GM19240 (cell line): ENCODE measurements at regions not wholly inside any gene's neighbourhood (a gene's known extent, or its start where the extent isn't known, plus 50 kb on each side); places are given as distances from the start of the nearest gene placed in this dataset.
"Not testable (repeated sequence)": the region's sequence is repeated elsewhere in the genome, so short reads cannot be mapped to it uniquely, and the experiment has no call there.

Source experiments
- DNase-seq: peaks from one replicate; pipeline ENCODE4 v3.0.0; 2011; ENCODE audit warnings: low spot score; ENCODE audit not compliant: insufficient read length

DNA sequence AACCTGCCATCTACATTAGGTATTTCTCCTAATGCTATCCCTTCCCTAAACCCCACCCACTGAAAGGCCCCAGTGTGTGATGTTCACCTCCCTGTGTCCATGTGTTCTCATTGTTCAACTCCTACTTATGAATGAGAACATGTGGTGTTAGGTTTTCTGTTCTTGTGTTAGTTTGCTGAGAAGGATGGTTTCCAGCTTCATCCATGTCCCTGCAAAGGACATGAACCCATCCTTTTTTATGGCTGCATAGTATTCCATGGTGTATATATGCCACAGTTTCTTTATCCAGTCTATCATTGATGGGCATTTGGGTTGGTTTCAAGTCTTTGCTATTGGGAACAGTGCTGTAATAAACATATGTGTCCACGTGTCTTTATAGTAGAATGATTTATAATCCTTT lies 149.2 kb downstream of the PCDH7 start:
- DNase-seq: not testable (repeated sequence)

DNA sequence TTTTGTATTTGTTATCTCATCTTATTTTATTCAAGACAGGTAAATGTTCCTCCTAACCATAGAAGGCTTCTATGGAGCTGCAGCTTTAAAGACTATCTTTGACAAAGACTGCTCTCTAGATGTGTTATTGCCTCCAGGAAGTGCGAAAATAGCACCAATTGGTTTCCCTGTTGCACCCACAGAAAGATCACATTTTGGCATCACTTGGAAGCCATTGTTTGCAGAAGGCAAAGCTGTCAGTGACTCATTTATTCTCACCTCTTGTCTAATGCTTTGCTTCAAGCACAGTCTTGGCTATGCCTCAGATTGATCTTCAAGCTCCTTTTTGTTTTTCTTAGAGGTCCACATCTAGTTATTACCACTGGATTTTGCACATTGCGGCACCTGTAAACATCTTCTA lies 150.3 kb downstream of the PCDH7 start:
- no peak for DNase-seq

DNA sequence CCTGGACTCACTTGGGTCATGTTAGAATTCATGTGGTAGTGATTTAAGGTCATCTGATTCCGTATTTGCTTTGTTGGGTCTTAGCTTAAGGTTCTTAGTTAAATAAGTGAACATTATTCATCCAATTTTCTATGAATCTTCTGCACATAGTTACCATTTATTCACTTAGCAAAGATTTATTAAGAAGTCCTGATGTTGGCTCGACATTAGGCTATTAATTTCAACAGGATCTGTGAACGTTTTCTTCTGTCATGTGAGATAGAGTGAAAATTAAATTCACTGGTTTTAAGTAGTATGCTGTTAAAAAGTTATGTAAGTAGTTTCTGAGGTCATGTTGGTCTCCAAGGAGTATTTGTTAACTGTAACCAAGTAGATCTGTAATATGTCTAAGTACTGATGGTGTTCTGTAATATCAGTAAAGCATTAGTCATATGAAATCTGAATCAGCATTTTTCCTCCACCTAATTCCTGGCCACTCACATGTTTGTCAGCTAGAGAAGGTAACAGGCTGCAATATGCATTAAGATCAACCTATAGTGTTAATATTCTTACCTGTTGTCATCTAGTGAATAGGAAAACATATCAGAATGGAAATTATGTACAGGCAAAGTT lies 155.6 kb downstream of the PCDH7 start:
- no peak for DNase-seq

DNA sequence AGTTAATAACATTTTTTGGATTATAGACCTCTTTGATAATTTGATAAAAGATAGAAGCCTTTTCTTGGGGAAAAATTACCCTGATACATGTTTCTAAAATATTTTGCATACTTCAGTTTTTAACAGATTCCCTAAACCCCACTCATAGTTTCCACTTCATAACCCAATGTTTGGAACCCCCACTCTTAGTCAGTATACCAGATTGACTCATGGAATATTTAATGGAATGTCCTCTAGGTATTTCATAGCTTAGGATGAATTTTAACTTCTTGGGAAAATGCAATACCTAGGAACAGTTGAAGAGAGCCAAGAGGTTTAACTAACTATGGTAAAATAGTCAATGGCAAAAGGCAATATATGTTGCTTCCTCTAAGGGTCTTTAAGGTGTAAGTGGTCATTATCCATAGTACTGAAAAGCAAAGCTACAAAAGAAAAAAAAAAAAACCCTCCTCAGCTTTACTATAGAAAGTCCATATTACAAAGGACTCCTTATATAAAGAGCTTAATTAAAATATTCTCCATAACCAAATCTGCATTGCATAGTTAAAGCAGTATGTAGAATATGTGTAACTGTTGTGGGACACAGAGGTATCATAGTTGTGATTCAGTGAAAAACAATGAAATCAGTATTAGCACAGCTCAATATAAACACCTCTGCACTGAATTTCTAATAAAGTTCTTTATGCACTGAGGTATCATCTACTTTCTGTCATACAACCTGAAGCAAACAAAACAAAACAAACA lies 159.9 kb downstream of the PCDH7 start:
- no peak for DNase-seq

DNA sequence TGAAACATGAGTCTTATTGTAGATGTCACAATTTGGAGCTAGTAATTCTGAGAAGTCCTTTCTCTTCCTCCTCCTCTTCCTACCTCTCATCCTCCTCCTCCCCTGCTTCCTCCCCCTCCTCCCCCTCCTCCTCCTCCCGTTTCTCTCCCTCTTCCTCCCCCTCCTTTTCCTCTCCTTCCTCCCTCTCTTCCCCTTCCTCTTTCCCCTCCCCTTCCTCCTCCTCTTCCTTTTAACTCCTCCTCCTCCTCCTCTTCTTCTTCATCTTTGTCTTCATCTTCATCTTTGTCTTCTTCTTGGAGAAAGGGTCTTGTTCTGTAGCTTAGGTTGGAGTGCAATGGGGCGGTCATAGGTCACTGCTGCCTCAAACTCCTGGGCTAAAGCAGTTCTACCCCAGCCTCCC lies 161.8 kb downstream of the PCDH7 start:
- no peak for DNase-seq

DNA sequence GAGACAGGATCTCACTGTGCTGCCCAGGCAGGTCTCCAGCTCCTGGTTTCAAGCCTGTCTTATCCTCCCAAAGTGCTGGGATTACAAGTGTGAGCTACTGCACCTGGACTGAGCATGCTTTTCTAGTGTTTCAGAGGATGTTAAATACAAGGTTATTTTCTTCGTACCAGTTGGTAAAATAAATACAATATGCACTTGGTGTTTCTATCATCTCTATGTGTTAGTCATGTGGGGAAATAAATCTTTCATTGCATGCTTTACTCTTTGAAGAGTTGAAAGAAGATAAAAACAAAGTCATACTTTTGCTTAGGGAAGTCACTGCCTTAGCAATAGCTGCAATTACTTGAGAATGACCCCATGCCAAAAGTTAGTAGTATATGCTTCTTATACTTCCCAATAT lies 162.3 kb downstream of the PCDH7 start:
- no peak for DNase-seq

DNA sequence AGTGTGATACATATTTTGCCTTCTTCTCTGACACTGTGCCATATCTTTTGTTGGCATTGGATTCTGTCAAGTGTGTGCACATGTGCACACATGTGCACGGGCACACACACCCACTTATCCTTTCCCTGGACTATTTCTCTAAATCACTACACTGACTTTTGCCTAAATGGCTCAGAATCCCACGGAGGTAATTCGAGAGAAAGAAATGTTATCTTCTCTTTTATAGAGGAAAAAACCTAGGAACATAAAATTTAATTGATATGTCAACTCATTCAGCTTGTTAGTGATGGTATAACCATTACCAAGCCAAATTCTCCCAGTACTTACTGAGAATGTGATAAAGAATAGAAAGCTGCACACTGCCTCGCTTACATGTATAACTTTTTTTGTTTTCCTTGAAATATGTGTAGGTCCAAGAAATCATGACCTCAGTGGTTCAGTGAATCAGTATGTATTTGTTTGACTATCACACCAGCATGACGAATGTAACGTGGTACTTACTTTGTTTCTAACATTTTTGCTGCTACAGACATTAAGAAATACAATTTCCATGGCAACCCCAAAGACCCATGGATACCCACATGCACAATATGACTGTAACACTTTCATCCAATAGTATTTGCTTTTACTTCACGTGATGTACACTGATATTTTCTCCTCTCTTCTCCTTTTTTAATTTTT lies 163.0 kb downstream of the PCDH7 start:
- DNase-seq: no peak

DNA sequence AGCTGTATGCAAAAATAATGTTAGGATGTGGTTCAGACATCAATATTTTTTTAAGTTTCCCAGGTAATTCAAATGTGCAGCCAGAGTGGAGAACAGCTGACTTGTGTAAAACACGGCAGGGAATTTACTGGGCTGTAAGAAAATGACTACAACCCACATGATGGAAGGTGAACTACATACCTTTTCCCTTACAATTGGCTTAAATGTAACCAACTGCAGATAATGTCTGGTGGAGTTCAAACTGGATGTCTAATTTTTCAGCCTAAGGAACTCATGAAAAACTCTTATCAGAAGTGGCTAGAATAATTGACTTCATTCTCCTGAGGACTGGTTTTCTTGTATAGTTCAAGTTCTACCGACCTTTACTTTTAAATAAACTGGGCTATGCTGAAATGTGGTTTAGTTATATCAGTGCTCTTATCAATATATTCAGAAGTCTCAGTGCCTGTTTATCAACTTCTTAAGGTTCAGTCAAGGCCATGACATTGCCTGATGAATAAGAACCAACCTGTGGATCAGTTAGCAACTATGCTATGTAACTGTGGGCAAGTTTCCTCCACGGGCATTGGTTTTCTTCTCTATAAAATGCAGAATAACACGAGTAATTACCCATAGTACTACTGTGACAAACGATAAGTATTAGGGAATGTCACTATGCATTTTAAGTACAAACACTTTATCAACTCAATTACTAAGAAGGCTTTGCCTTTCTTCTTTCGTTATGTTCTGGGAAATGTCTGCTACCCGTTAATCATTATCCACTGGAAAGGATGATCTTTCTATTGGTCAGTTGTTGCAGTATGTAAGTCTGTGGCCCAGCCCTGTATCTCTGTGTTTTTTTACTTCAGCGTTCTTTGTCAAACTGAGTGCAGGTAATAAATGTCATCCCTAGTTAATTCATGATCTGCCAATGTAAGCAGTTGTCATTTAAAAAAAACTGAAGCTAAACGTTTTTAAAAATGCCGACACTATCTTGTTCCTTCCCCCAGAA lies 181.6 kb downstream of the PCDH7 start:
- DNase-seq: no peak

DNA sequence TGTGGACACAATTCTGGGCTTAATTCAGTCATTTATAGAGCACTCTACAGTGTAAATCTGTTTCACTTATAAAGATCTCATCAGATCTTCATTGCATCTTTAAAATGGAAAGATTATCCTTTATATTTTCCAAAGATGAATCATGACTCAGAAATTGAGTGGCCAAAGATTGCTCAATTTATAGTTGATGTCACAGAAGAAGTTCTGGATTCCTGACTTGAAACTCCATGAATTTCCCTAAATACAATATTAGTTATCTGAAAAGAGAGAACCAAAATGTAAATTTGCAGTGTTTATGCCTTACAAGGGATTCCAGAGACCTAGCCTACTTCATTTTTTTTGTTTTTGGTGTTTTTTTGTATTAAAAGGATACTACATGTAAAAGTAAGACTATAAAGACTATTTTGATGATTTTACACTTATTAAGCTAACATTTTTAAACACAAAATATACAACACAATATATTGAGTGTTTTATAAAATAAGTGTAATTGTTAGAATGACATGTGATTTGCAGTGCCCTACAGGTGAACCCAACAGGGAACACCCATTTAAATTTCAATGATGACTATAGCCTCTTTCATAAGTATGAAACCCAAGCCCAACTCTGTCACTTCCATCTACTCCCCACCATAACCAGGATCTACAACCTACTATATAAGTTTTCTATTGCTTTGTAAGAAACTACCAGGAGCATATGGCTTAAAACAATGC lies 183.5 kb downstream of the PCDH7 start:
- no peak for DNase-seq

DNA sequence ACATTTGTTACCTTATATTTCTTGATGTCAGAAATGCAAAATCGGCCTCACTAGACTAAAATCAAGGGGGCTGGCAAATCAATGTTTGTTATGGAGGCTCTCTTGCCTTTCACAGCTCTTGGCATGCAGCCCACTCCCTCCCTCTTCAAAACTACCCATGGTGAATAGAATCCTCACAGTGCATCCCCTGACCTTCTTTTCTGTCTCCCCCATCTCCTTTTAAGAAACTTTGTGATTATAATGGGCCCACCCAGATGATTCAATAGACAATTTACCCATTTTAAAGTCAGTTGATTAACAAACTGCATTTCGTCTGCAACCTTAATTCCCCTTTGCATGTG lies 184.0 kb downstream of the PCDH7 start:
- no peak for DNase-seq

DNA sequence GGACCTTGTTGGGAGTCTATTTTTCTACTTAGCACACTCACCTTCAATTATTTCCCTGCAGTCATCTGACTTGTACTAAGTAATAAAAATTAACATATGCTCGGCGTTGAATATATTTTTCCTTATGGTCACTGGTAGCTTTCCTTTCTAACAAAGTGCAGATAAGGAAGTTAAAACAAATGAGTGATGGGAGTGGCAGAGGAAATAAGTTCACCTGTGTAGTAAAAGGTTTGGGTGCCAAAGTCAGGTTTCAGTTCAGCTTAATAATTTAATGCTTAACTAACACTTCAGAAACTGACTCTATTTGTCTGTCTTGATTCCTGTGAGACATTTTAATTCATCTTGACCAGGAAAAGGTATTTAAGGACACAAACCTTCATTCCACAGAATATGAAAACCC lies 184.4 kb downstream of the PCDH7 start:
- DNase-seq: no peak

DNA sequence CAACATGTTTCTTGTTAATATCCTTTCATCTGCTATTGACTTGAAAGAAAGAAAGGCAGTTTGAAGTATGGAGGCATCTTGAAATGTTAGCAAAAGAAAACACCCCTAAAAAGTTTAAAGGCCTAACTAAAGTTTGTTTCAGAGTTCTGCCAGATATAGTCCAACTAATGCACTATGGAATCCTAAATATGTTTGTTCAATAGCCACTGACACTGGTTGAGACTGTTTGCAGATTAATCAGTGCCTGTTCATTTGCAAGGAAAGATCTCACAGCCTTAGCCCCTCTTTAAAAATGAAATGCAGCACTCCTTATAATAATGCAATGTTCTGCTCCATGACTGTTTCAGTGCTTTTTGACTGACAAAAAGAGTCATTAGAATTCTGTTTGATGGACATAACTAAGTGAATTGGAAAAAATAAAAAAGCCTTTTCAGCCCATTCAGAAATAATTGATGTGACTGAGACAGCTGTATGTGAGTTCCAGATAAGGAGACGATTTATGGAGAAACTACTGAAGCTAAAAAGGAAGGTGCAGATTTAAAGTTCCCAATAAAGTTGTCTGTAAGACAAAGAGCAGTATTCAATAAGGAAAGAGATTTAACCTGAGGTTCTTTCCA lies 192.0 kb downstream of the PCDH7 start:
- no peak for DNase-seq

DNA sequence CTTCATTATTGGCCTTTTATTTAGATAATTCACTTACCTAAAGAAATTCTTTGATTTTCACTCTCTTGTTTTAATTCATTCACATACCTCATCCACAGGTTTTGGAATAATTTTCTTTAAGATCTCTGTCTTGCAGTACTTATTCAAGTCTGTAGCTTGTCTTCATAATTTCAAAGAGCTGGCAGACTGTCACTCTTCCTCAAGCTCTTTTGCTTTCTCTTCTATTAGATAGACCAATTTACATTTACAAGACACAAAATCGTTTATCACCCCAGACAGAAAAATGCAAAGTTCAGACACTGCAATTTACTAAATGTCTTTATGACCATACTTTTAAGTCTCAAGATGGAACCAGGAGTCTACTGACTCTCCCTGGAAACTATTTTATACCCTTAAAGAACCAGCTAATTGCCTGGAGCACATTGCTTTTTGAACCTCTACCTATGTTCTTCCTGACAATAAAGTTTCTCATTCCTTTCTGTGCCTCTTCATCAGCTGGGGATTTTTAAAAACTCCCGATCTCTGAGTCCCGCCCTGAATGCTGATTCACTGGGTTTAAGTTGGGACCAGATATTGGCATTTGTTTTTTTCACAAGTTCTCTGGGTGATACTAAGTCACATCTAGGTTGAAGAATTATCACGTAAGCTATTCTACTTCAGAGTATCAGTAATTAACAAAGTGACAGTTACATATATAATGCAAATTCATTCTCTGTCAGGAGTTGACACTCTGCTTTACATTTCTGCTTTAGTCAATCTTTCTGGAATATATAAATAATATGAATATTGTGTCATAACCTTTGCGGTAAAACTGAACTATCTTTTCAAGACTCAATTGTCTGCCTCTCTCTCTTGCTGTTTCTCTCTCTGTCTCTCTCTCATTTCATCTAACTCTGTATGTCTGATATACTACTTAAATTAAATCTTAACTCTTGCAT lies 196.4 kb downstream of the PCDH7 start:
- DNase-seq: no peak

DNA sequence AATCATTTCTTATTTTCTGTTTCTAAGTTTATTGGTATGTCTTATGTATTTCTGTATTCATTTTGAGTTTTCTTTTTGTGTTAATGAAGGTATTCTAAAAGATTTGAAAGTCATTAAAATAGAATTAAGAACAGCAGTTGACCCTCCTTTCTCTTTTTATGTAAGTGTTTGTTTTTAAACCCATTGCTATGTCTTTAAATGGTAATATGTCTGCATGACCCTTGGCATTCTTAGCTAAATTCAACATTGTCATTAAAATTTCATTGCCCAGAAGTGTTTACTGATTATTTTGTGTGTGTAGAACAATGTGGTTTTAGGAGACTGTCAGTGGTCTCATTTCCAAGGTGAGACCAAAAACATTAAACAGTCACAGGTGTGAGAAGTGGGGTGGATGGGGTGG lies 197.8 kb downstream of the PCDH7 start:
- no peak for DNase-seq

DNA sequence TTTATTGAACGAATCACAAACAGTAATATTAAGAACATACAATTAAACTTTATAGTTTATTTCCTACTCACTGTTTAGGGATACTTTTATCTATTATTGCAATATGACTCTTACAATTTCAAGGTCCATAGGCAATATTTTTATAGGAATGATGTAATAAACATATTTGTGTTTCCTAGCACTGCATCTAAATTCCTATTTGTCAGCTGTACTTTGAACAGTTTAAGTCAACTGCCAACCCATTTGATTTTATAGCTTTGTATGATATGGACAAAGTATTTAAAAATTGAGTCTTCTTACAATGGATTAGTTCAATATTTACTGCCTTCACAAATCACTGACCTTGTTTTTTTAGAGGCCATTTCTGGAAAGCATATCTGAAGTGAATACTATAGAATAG lies 199.3 kb downstream of the PCDH7 start:
- DNase-seq: no peak

DNA sequence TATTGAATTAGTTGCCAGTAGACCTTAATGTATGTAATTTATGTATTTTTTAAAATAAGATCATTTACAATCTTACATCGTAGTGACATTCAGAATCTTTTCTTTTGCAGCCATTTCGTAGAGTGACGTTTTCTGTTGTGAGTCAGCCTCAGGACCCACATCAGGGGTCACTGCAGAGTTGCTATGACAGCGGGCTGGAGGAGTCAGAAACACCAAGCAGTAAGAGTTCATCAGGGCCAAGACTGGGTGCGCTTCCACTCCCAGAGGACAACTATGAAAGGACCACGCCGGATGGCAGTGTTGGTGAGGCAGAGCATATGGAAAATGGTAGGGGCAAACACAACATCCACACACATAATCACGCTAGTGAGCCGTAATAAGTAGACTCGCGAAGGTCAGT lies 199.9 kb downstream of the PCDH7 start:
- DNase-seq: no peak

DNA sequence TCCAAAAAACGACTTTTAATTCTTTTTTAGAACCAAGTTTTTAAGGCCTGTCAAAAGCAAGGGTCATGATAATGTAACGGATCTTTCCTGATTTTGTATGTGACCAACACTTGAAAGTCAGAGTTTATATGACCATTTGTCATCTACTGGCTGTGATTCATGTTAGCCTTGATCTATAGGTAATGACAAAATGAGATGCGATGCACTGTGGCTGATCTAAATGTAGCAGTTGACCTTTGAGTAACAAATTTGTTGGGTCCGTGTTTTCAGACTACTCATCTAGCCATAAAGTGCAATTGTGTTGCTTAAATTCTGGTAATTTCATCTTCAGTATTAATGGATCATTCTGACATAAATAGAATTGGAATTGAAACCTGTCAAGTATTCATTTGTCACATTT lies 202.5 kb downstream of the PCDH7 start:
- DNase-seq: no peak

DNA sequence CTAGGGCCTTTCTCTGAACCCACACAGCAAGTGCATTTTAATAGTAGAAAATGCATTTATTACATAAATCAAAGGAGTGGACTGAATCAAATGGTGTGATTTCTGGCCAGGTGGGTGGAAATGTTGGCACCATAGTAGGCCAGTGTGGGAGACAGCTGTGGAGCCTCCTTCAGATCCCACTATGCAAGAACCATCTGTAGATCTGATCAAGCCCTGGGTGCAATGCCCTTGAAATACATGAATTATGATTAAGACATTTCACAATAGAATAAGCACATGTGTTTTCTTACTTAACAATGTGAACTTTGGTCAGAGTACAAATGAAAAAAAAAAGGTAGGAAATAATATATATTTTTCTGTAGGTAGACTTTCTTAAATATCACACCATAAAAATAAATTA lies 204.3 kb downstream of the PCDH7 start:
- DNase-seq: no peak

DNA sequence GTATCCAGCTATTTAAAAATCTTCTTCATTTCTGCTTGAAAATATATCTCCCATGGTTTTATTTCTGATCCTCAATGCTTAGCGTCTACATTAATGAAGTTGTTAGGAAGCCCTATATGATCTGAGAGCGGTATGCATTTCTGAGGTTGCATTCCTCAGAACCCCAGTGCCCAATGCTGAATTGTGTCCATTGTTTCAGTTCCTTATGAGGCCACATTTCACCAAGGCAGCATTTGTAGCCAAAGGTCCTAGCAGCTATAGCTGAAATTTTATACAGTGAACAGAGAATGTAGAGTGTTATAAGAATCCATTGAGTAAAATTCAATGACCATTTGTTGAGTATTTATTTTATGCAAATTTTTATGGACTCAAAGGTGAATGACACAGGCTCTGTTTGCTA lies 209.5 kb downstream of the PCDH7 start:
- DNase-seq: no peak

DNA sequence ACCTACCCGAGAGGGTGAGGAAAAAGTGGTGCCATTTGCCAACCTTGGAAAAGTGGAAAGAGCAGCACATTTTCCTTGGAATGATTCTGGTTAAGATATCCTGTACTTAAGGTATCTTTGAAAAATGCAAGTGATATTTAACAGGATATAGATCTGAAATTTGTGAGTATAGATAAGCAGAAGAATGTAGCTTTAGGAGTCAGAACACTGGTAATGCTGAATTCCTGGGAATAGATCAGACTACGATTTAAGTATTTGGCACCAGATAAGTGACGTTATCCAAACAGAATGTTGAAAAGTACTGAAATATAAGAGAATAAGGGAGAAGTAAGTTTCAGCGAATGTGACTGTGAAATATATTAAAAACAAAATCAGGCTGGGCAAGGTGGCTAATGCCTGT lies 210.1 kb downstream of the PCDH7 start:
- no peak for DNase-seq
